Epithelial cell of prostate (primary cell): ENCODE measurements at regions not wholly inside any gene's neighbourhood (a gene's known extent, or its start where the extent isn't known, plus 50 kb on each side); places are given as distances from the start of the nearest gene placed in this dataset.
"Not testable (repeated sequence)": the region's sequence is repeated elsewhere in the genome, so short reads cannot be mapped to it uniquely, and the experiment has no call there.

Source experiments
- DNase-seq: peaks from one replicate; pipeline ENCODE4 v3.0.0-alpha.2; 2011; ENCODE audit warnings: low read depth, low spot score
- H3K27ac ChIP-seq: fragments of 450-650 bp; 2 replicates; pipeline ENCODE4 v1.5.1; 2017; ENCODE audit warnings: mild to moderate bottlenecking

- no peak overlapping the region for H3K27ac ChIP-seq
- no peak for DNase-seq
These were observed 762.1 kb upstream of the MIR17HG start for GRCh38 chr13:90585392-90585791.

- DNase-seq: no peak
These were observed 756.1 kb upstream of the MIR17HG start for GRCh38 chr13:90591260-90591926.

GRCh38 chr13:90591927-90592268 lies 755.6 kb upstream of the MIR17HG start:
- DNase-seq: no peak
- H3K27ac ChIP-seq: no peak overlapping the region

More at GRCh38 chr13:90591260-90591926, 756.1 kb upstream of the MIR17HG start:
- H3K27ac ChIP-seq: no peak overlapping the region

- H3K27ac ChIP-seq: no peak overlapping the region
- no peak for DNase-seq
These were observed 754.5 kb upstream of the MIR17HG start for GRCh38 chr13:90592943-90593342.

GRCh38 chr13:90594681-90595080 lies 752.8 kb upstream of the MIR17HG start:
- H3K27ac ChIP-seq: peak overlapping the region; percentile 35
- peak; percentile 72 for DNase-seq

- no peak for DNase-seq
These were observed 741.8 kb upstream of the MIR17HG start for GRCh38 chr13:90605664-90606063.

GRCh38 chr13:90606921-90607320 lies 740.6 kb upstream of the MIR17HG start:
- not testable (repeated sequence) for H3K27ac ChIP-seq, DNase-seq

More at GRCh38 chr13:90605664-90606063, 741.8 kb upstream of the MIR17HG start:
- no peak overlapping the region for H3K27ac ChIP-seq

- H3K27ac ChIP-seq: no peak overlapping the region
- DNase-seq: no peak
These were observed 735.1 kb upstream of the MIR17HG start for GRCh38 chr13:90612391-90612790.

- DNase-seq: no peak
- H3K27ac ChIP-seq: no peak overlapping the region
These were observed 734.3 kb upstream of the MIR17HG start for GRCh38 chr13:90613076-90613795.

- H3K27ac ChIP-seq: no peak overlapping the region
- no peak for DNase-seq
These were observed 732.3 kb upstream of the MIR17HG start for GRCh38 chr13:90615236-90615635.

- no peak for DNase-seq
- H3K27ac ChIP-seq: no peak overlapping the region
These were observed 731.7 kb upstream of the MIR17HG start for GRCh38 chr13:90615767-90616166.

GRCh38 chr13:90618133-90618532 lies 729.4 kb upstream of the MIR17HG start:
- DNase-seq: no peak
- no peak overlapping the region for H3K27ac ChIP-seq

- H3K27ac ChIP-seq: peak overlapping the region; percentile 92
- no peak for DNase-seq
These were observed 724.9 kb upstream of the MIR17HG start for GRCh38 chr13:90622541-90622940.

- DNase-seq: no peak
- H3K27ac ChIP-seq: peak overlapping the region; percentile 92
These were observed 724.0 kb upstream of the MIR17HG start for GRCh38 chr13:90623318-90624011.

- no peak overlapping the region for H3K27ac ChIP-seq
- no peak for DNase-seq
These were observed 719.7 kb upstream of the MIR17HG start for GRCh38 chr13:90627813-90628212.

GRCh38 chr13:90628471-90628870 lies 719.0 kb upstream of the MIR17HG start:
- no peak for DNase-seq
- no peak overlapping the region for H3K27ac ChIP-seq

- no peak overlapping the region for H3K27ac ChIP-seq
- no peak for DNase-seq
These were observed 716.8 kb upstream of the MIR17HG start for GRCh38 chr13:90630716-90631115.

- no peak overlapping the region for H3K27ac ChIP-seq
- no peak for DNase-seq
These were observed 715.3 kb upstream of the MIR17HG start for GRCh38 chr13:90632184-90632583.

- no peak for DNase-seq
- no peak overlapping the region for H3K27ac ChIP-seq
These were observed 713.6 kb upstream of the MIR17HG start for GRCh38 chr13:90633849-90634248.

GRCh38 chr13:90640976-90641375 lies 706.5 kb upstream of the MIR17HG start:
- DNase-seq: no peak
- no peak overlapping the region for H3K27ac ChIP-seq

- no peak for DNase-seq
- H3K27ac ChIP-seq: no peak overlapping the region
These were observed 705.6 kb upstream of the MIR17HG start for GRCh38 chr13:90641884-90642283.
